GM18873 (cell line): ENCODE measurements at regions not wholly inside any gene's neighbourhood (a gene's known extent, or its start where the extent isn't known, plus 50 kb on each side); places are given as distances from the start of the nearest gene placed in this dataset.

Experiments
- ATAC-seq: cut with Tn5 transposase; IDR thresholded peaks from one replicate; pipeline ENCODE4 v1.9.1; 2021; ENCODE audit warnings: mild to moderate bottlenecking, moderate library complexity, moderate number of reproducible peaks; ENCODE audit not compliant: unreplicated experiment, low FRiP score

GRCh38 chr5:54927097-54927746 is 58.2 kb downstream of the ESM1 start:
- ATAC-seq = no peak

GRCh38 chr5:54924487-54924886 is 60.9 kb downstream of the ESM1 start:
- ATAC-seq = no peak

DNA sequence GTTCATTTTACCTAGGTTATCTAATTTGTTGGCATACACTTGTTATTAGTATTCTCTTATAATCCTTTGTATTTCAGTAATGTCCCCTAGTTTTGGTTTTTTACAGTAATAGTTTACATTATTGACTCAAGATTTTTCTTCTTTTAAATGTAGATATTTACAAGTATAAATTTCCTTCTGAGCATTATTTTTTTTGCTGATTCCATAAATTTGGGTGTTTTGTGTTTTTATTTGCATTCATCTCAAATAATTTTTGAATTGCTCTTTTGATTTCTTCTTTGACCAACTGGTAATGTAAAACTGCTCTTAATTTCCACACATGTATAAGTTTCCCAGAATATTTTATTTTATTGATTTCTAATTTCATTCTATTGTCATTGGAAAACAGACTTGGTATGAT is 68.1 kb downstream of the ESM1 start:
- no peak for ATAC-seq

- ATAC-seq = no peak
Measured at GRCh38 chr5:54915466-54916027, 69.8 kb downstream of the ESM1 start.

- ATAC-seq = no peak
Measured at GRCh38 chr5:54912021-54912420, 73.4 kb downstream of the ESM1 start.

- no peak for ATAC-seq
Measured at GRCh38 chr5:54909911-54910870, 75.2 kb downstream of the ESM1 start.

DNA sequence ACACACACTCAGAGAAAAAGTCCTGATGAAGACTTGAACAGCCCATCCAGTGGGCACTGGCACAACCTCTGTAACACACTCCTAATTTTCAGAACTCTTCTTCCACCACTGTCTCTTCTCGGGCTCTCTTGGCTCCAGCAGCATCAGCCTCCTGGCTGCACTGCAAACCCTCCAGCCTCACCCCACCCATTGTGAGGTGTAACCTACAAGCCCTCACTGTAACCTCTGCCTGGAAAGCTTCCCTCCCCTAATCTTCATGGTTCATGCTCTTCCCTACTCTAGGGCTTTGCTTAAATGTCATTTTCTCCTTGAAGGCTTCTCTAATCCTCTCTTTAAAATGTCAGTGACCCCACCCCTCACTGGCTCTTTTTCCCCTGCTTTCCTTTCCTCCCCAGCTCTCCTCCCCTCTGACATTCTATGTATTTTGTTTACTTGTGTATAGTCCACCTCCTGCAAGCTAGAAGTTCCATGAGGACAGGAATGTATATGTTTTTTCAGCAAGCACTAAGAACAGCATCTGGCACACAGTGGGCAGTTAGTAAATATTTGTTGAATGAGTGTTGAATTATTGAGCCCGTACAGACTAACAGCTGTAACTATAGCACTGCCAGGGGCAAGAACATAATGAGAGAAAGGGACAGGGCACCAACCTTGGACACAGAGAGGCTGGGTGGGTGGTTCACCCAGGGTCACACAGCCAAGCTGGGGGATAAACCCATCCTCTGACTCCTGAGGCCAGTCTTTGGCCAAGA is 76.4 kb downstream of the ESM1 start:
- no peak for ATAC-seq

GRCh38 chr5:54905942-54906537 is 79.4 kb downstream of the ESM1 start:
- ATAC-seq = no peak

DNA sequence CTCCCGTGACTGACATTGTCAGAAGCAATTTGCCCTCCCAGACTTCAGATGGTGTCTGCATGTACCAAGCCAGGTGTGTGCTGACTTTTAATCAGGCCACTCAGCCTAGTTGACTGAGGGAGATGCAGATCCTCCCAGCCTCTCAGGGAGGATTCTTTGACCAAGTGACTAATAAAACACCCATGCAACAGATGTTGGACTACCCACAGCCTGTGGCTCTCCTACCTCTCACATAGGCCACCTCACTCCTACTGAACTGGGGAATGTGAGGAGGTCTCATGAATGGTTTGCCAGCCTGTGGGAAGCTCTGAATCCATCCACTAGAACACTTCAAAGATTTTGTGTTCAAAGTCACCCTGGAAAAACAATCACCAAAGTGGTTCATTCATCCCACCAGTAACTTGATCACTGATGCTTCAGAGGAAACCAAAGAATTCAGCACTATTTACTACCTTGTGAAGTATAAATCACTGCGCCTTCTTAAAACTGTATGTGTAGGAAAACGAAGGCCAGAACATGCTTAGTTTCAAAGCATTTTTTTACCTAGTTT is 80.1 kb downstream of the ESM1 start:
- no peak for ATAC-seq

GRCh38 chr5:54904425-54904824 is 81.0 kb downstream of the ESM1 start:
- ATAC-seq = no peak

- peak; percentile 100 for ATAC-seq
Measured at GRCh38 chr5:54902791-54903473, 82.5 kb downstream of the ESM1 start.

DNA sequence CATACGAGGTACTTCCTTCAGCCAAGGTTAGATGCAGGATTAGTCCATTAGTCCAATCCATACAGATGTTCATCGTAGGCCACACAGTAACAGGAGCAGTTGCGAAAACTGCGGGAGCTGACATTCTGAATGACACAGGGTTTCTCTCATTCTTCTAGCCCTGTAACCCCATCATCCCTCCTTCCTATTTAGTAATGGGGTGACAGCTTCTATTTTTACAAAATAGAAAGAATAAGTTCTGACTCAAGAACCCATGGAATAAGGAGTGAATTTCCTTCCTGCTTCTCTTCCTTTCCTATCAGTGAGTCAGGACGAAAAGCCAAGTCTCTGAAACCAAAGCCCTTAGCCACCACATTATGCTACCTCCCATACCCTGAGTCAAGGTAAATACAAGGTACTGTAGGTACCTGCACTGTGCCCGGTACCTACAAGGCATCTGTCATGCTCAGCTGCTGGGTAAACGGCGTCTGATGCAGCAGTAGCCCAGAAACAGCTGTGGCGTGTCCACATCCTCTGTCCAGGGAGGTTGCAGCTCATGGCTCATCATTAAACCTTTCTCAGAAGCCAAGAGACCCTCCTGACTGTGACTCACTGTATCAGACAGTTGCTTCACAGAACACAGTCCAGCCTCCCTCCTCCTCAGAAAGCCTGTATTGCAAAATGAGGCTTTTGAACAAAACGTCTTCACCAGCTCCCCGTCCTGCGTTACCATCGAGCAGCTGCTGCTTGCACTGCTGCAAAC is 84.2 kb downstream of the ESM1 start:
- ATAC-seq = no peak

- no peak for ATAC-seq
Measured at GRCh38 chr5:54897001-54897400, 88.4 kb downstream of the ESM1 start.

- no peak for ATAC-seq
Measured at GRCh38 chr5:54895816-54896341, 89.5 kb downstream of the ESM1 start.

DNA sequence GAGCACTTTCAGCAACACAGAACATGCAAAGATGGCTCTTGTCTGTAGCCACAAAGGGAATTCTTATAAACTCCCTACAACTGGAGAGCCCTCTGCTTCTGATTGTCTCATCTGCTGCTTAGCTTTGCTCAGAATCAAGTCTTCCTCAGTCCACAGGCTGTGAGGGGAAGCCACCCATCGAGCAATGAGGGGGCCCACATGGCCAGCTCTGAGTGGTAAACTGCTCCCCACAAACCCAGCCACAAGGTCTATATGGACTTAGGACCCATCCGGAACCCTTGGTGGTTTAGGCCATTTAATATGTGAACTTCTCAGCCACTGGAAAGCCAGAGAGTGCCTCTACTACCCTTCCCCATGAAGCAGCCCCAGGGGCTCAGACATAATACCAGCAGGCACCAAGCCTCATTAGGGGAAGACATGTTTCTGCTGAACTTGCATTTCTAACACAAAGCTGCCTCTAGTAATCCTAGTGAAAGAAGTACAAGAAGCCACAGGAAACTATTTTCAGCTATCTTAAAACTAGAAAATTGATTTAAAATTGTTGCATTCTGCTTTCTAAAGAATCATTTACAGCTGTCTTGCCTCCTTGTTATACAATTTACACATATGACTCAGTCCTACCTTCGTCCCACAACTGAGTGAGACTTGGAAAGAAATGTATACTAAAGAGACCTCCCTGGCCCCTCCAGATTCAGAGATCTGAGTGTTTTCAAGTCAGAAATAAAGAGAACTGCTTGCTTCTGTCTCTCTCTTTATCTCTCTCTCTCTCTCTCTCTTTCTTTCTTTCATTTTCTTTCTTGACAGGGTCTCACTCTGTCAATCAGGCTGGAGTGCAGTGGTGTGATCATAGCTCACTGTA is 90.2 kb downstream of the ESM1 start:
- ATAC-seq = no peak

DNA sequence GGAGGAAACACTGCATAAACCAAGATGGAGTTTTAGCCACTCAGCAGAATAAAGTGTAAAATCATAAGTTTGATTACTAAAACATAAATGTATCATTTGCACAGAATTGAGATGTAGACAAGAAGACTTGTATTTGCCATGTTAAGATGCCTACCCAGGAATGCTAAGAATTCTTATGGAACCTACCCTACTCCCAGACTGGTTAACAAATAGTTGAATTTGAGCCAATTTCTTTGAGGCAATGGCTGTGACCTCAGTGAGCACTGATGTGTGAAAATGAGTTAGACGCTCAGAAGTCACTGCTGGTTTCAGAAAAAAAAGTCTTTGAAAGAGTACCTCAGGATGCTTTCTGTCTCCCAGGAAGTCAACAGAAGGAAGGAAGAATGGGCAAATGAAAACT is 95.6 kb downstream of the ESM1 start:
- ATAC-seq = no peak

DNA sequence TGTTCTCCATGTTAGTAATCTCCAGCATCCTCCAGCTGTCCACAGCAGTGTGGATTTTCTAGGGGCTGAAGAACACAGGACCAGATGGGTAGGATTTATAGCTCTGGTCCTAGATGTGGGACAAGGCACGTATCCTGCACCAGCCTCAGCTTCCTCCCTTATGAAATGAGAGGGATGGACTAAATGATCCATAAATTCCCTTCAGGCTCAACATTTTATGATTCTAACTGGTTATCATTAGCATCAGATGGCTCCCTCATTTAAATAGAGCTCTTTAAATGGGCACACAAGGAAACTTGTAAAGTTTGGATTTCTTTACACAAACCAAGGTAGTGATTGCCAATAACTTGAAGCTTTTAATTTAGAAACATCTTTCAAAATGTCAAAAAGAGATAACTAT is 97.7 kb downstream of the ESM1 start:
- ATAC-seq = no peak

GRCh38 chr5:54886866-54887265 is 98.5 kb downstream of the ESM1 start:
- ATAC-seq = no peak
